ENCODE measurements at regions not wholly inside any gene's neighbourhood (a gene's known extent, or its start where the extent isn't known, plus 50 kb on each side); places are given as distances from the start of the nearest gene placed in this dataset.

GRCh38 chr4:18932730-18933339 is 911.3 kb upstream of the LCORL start:
- no peak for TF ChIP-seq CTCF (IDR thresholded peaks at IDR 0.05 in 4 of 5, conservative IDR thresholded peaks at IDR 0.05 in 1 of 5)
- TF ChIP-seq POLR2A (IDR thresholded peaks at IDR 0.05) = no peak

Measured in gastrocnemius medialis (tissue), 4 donors.